ENCODE measurements at regions not wholly inside any gene's neighbourhood (a gene's known extent, or its start where the extent isn't known, plus 50 kb on each side); places are given as distances from the start of the nearest gene placed in this dataset.
"Not testable (repeated sequence)": the region's sequence is repeated elsewhere in the genome, so short reads cannot be mapped to it uniquely, and the experiment has no call there.

DNA sequence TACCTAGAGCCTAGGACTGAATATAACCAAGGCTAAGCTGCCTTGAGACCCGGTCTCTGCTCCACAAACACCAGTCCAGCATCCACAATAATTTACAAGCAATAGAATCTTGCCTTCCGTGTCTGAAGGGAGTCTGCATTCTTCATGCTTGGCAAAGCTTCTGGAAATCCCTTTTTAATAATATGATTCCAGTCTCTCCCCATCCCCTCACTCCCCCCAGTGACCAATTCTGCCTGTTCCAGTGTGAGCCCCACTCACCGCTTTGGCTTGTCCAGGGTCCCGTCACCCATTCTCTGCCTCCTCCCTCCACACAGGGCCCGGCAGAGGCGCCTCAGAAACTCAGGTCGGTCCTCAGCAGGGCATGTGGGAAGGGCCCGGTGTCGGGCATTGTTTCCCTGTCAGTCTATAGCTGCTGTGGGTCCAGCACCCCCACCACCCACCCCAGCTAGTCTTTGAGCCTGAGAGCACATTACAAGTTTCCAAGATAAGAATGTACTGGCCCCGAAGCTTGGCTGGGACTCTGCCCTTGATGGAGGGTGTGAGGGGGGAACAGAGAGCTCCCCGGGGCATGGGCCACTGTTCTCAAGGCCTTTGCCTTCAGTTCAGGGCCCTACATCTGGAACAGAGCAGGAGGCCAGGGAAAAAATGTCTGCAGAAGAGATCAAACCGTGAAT is 129.7 kb upstream of the MYCN start:
- DNase-seq = no peak

DNA sequence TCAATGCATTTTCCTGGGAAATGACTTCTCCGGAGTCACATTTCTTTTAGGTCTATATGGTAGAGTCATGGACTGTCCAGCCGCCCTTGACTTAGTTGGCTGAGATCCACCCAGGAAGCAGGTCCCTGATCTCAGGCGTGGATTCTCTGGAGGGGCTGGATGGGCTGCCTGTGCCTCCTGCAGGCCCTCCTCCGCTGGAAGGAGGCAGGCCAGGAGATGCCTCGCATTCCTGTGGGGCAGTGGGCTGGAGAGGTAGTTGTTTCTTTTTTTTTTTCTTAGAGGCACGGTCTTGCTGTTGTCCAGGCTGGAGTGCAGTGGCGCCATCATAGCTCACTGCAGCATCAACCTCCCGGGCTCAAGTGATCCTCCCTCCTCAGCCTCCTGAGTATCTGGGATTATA is 129.0 kb upstream of the MYCN start:
- DNase-seq = no peak

DNA sequence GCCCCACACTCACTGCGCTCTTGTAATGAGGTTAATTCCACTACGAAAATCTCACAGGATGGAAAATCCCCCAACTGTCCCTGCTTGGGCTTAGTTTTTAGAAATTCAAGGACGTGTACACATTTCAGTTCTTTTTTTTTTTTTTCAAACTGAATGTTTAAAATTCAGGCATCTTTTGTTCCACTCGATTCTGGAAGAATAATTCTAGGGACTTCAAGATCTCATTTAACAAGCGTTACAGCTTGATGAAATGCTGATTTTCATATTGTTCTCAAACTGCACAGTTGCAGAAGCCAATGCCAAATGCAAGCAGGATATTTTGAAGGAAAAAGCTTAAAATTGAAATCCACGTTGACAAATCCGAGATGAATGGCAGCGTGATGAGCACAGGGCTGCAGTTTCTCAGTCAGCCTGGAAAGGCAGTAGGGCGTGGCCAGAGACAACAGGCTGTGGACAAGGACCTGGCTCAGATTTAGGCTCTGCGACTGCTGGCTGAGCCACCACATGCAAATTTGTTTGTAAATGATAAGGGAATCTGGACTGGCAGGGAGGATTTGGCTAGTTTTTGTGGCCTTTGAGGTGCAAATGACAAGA is 128.1 kb upstream of the MYCN start:
- DNase-seq = no peak

DNA sequence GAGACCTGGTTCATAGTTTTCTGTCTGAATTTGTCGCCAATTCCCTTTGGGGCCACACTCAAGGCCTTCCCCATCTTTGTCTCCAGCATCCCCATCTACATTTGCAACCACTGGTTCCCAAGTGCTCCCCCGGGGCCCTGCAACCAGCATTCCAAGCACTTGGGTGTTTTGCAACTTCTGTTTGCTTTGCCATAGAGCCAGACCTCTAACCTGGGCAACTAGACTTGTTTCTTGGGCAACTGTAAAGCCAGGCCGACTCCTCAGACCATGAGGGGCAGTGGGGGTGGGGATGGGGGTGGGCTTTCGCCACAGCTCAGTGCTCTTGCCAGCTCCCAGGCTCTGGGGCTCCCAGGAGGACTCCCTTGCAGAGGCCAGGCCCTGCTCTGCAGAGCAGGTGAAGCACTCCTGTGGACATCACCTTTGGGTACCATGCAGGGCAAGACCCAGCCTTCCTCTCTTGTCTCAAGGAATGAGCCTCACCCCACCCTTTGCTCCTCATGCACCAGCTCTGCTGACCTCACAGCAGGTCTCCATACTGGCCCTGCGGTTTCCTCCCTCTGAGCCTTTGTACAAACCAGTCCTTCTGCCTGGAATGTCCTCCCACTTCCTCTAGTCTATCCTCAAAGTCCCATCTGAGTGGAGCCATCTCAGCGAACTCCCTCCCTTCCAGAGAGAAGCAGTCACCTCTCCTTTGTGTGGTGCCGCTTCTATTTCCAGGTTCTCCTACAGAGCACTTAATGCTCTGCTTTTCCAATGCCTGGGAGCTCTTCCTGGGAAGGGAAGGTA is 126.7 kb upstream of the MYCN start:
- DNase-seq = no peak

DNA sequence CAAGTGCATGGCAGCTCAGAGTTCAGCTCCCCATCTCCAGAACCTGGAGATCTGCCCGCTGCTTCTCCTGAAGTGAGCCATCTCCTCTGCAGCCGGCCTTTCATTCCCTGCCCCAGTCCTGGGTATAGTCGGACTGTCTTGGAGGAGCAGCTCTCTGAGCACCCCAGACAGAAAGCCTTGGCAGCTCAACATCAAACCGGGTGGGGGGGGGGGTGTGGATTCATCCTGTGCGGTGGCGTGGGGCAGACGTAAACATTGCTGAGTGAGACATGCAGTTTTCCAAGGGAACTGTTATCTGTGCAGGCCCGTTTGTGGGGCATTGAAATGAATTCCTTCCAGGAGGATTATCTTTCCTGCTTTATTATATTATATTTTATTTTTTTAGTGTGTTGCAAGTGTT is 125.9 kb upstream of the MYCN start:
- DNase-seq = no peak

DNA sequence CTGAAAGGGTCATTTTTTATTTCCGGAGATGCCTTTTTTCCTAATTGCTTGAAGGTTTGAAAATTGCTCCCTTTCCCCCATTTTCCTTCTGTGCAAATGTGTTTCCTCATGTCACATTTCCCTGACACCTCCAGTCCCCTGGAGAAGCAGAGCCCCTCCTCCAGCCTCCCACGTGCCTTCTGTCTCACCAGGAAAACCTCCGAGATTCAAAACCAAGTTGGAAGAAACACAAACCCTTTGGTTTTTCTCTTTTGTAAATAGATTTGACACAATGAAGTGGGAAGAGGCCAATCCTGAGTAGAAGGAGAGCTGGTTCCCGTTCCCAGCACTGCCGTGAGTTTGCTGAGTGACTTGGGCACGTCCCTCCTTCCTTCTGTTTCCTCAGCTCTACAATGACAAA is 125.4 kb upstream of the MYCN start:
- DNase-seq = no peak

DNA sequence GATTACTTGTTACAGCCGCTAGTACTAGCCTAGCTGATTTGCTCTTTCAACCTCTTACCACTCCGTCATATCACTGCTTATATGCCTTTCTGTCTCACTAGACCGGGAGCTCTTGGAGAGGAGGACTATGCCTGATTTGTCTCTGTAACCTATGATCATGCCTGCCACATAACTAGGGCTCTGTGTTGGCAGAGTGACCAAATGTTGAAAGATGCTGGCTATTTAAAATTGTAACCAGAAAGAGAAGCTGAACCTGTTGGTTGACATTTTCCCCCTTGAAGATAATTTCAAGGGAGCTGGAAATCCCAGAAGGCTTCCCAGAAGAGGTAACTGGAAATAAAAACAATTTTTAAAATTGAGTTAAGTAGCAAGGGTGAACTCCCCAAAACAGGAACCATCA is 124.1 kb upstream of the MYCN start:
- no peak for DNase-seq

DNA sequence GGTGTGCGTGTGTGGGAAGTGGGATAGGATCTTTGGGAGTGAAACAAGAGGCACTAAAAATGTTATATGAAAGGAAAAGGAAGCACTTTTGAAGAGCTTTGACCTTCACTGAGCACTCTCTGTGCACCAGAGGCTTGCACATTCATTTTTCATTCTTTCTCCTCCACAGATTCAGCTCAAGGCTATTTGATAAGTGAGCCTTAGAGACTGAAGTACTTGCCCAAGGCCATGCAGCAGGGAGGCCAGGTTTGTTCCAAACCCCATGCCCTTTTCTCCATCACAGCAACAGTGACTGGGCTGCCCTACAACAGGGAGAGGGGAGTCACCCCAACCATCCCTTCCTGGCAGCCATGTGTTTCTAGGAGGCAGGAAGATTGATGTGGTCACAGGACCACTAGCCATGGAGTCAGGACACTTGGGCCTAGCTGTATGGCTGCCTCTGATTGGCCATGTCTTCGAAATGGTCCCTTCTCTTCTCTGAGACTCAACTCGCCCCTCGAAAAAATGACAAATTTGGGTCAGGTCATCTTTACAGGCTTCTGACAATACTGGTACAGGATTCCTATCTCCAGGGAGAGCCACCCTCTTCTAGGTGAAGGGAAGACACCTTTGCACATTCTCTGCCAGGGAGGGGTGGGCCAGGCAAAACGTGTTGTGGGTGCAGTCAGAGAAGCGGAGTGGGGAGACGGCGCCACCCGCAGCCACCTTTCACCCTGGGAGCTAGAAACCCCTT is 123.5 kb upstream of the MYCN start:
- DNase-seq = no peak

DNA sequence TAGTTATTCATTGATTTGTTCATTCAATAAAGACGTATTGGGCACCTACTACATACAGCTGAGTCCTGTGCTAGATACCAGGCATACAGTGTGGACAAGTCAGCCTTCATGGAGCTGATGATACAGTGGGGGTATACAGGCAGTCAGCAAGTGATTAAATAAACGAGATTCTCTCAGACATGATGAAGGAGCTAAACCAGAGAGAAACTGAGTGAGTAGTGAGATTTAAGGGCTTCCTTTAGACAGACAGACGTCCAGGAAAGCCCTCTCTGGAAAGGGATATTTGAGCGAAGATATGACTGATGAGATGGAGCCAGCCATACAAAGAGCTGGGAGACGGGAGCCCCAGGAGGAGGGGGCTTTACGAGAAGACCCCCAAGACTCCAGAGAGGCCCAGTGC is 122.6 kb upstream of the MYCN start:
- no peak for DNase-seq

DNA sequence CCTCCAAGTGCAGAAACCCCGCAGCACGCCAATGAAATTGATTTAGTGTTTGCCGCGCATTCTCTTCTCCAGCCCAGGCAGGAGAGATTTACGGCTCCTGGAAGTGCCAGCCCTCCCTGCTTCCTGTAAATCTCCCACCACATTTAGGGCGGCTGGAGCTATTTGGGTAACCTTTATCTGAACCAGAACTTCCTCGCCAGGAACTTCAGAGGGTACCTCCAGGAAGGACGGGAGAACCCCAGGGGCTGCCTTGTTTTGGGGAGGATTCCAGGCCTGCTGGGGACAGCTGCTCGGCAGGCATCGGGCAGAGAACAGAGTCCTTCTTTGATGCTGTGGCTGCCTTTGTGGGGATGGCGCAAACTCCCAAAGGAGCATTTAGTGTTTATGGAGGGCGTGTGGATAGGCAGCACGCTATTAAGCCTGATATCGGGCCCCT is 122.0 kb upstream of the MYCN start:
- DNase-seq = no peak

DNA sequence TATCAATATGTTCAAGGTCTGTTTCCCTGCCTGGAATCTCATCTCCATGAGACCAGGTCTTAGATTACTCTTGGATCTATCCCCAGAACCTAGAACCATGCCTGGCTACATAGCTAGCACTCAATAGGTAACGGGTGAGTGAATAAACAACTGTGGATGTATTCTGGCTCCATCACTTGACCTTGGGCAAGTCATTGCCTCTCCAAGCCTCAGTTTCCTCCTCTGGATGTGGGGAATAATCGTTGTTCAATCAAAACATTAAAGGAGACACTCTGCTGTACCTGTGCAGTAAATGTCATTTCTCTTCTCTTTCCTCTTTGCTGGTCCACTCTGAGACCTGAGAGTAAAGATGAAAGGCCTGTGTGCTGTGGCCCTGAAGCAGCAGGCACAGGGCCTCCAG is 121.5 kb upstream of the MYCN start:
- DNase-seq = no peak

DNA sequence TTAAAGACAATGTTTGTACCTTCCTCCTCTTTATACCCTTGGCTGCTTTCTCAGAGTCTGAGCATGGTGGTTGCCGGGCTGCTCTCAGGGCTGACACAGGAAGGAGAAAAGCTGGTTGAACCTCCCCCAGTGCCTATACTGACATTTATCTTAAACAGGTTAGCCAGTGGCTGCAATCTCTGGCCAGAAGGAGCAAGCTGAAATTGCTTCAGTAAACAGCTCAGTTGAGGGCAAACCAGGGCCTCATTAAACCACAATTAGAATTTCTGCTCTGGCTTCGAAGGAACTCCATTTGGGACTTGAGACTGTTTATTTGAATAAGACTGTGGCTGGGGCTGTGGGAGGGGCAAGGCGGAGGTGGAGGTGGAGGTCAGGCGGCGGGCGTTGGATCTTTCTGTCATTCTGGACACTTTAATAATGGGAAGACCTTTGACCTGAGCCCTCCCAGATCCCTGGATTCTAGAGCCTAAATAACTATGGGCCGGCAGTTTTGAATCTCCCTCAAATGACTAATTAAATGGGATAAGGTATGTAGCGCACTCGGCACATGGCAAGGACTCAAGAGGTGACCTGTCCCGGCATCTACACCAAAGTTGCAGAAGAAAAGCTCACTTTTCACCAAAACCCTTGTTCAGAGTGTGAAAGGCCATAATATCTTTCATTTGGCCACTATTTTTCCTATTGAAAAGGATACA is 120.6 kb upstream of the MYCN start:
- DNase-seq = no peak

DNA sequence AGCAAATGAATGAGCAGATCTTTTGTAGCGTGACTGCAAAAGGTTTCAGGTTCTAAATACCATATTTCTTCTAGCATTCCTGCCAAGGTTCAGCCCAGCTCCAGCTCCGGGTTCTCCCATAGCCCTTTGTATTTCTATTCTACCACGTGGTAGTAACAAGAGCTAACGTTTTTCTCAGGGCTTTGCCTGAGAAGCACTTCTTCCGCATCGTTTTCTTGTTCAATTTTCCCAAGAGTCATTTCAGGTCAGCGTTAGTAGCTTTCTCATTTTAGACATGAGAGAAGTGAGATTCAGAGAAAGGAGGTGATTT is 120.1 kb upstream of the MYCN start:
- DNase-seq = no peak

DNA sequence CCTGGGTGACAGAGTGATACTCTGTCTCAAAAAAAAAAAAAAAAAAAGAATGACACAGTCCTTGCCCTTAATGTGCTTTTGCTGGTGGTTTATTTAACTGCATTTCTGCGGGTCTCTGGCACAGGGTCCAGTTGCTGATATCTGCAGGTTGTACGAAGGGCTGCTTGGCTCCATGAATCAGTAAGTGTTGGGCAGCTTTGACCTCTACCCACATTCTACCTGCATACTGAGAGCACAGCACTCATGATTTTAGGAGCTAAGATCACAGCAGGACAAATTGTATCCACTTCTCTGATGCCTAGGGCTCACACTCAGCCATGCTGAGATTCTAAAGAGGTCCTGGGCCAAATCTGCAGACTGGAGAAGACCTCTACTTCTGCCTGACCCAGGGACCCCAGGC is 119.4 kb upstream of the MYCN start:
- DNase-seq = no peak

DNA sequence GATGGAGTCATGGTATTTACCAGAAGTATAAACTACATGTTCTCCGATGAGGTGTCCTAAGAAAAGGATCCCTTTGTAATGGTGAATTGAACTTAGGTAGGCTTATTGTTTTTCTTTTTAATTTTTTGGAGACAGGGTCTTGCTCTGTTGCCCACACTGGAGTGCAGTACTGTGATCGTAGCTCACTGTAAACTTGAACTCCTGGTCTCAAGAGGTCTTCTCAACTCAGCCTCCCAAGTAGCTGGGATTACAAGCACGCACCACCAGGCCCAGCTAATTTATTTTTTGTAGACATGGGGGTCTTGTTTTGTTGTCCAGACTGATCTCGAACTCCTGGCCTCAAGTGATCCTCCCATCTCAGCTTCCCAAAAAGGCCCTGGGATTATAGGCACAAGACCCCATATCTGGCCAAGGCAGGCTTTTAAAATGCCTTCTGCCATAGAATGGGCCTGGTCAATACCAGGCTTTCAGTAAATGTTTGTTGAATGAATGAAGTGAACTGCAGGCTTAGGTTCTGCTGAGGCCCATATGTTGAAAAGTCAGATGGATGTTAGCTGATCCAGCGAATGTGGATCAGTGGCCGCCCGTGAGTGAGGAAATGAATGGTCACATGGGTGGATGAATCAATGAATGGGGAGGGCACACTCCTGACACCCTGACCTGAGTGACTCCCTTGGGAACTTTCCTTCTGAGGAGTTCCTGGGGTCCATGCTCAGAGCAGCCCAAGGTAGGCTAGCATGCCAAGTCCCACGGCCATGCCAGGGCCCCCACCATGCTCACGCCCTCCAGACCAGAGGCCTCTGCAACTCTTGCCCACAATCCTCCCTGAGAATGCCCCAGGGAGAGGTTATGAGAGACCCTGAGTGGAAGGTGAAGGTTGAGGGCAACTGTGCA is 118.0 kb upstream of the MYCN start:
- no peak for DNase-seq

DNA sequence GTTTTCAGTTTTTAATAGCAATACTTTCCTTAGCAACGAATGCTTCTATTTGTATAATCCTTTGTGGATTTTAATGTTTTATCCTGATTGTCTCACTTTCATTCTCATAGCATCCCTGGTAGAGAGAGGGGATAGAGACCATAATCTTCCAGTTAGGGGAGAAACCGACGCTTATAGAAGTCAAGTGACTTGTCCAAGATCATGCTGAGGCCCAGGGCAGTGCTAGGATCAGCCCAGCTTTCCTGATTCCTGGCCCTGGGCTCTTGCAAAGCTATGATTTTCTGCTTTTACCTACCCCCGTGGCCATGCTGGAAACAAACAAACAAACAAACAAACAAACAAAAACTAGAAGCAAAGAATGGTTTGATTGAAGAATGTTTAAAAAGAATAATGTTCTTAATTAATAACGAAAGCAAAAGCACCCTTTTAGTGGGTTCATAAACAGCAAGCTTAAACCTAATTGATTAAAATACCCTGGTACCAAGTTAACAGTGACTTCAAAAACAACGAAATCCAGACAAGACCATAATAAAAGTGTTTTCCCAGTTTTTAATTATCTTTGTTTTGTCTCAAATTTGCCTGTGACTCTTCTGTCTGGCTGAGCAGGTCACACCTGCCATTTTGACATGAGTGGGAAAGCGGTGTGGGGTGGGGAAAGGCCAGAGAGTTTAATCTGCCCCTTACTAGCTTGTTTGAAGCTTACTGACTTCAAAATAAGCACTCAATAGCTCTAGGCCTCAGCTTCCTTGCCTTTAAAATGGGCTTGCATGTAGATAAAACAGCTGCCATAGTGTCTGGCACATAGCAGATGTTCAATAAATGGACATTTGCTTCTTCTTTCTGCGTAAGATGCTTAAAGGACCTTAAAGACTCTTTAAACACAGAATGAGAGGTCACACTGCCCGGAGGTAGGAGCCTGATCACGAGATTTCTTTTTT is 116.6 kb upstream of the MYCN start:
- DNase-seq = no peak

DNA sequence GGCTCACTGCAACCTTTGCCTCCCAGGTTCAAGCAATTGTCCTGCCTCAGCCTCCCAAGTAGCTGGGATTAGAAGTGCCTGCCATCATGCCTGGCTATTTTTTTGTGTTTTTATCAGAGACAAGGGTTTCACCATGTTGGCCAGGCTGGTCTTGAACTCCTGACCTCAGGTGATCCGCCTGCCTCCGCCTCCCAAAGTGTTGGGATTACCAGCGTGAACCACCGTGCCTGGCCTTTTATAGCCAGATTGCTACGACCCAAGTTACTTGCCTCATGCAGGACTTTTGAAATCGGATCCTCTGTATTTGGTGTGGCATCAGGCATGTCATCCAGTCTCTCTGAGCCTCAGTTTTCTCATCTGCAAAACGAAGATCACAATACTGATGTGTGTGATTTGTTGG is 115.9 kb upstream of the MYCN start:
- DNase-seq = not testable (repeated sequence)

DNA sequence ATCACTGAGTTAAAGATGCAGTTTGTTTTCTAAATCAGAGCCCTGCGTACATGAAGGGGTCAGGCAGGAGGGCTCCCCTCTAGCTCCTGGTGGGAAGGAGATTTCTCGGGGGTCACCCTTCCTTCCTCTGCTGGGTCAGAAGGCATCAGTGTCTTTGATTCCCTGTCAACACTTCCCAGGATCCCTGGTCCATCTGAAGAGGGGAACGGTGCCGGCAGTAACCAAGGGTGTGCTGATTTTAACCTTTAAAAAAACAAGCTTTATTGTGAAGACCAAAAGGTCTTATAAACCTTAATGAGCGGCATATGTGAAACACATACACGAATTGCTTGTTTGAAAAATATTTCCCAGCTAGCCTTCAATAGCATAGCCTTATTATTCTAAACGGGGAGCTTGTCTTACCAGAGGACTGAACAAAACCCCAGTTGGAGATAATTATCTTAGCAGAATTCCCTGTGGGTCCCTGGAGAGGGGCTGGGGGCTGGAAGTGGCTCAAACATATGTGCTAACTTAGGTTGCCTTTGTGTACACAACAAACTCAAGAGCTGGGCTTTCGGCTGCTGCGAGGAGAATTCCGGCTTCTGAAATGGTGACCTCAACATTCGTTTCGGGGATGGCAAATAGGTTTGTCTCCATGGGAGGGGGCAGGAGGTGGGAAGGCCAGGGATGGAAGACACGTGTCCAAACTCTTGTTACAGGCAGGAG is 114.9 kb upstream of the MYCN start:
- no peak for DNase-seq

DNA sequence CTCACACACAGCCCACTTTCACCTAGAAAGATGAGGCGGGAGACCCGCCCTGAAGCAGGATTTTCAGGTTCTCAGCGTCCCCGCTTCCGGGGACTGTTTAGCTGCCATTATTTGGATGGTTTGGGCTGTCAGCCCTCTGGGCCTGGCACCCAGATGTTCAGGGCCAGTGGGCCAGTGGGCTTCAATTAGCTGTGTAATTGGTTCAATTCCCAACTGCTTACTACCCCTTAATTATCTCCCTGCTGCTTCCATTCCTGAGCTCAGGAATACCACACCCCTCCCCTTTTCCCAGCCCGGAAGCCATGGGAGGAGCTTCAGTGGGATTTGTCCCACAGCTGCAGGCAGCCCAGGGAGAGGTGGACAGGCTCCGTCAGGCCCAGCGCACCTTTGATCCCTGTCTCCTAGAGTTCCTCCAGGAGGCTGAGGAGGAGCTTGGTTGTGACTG is 114.1 kb upstream of the MYCN start:
- no peak for DNase-seq

DNA sequence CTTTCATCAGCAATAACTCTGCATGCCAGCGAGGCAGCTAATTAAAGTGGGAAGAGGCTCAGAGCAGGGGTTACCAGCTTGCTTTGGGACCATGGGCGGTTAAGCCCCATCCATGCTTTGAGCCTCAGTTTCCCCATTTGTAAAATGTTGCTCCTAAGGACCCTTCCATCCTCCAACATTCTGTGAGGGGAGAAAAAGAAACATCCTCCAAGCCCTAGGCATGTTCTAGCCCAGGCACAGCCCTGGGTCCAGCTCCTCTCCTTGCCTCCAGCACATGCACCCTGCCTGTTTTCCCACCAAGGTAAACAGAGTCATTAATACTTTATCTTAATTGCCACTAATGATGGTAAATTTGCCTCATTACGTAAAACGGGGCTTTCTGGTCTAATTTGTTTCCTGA is 113.3 kb upstream of the MYCN start:
- no peak for DNase-seq

Data from NCI-H2171 treated with DMSO at 0.1 percent for 48 hours (cell line).